Eye (tissue), 1 donor: ENCODE measurements at regions not wholly inside any gene's neighbourhood (a gene's known extent, or its start where the extent isn't known, plus 50 kb on each side); places are given as distances from the start of the nearest gene placed in this dataset.

Experiments used
- DNase-seq: peaks from one replicate; pipeline ENCODE4 v3.0.0-alpha.2; 2015

DNA sequence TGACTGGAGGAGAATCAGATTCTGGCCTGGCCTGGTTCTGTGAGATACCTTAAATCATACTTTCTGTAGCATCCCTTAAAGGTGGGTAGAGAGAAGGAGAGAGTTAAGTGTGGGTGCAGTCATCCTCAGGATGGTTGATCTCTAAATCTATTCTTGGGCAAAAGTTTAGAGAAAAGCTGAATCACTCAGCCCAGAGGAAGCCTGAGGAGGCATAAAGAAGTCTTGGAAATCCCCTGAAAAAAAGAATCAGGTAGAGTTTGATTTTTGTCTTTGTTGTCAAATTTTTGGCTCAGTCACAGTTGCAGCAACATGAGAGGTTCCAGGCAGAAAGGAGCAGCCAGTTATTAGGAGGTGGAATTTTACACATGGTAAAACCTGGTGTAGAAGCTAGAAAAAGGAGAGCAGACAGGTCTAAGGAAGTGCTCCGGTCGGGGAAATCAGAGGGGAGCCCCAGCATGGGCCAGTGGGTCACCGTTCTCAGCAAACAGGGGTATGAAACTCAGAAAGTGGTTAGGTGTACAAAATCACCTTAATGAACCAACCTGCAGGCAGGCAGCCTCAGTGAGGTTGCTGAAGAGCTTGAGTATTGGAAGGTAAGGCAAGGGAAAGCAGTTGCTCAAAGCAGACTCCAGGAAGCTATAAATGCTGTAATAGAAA, 116.2 kb upstream of the CNTLN start:
- no peak for DNase-seq

DNA sequence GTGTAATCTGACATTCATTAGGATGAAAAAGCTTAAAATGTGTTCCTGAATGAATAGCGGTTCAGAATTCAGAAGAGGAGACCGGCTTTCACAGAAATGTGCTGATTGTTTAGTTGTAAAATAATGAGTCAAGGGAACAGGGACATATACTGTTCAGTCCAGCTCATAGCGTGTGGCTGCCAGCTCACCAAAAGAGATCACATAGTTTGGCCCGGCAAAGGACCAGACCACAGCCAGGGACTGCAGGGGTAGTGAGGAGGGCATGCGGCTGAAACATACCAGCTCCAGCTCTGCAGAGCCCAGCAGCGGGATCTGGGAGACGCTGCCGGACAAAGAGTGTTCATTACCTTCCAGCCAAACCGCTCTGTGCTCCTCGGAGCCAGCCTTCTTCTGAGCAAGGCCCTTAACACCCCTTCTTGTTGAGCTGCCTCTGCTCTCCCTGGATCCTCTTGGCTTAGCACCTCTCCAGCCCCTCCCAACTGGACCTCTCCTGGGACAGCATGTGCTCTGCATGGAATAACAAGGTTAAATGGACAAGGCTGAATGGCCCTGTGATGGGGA, 116.8 kb upstream of the CNTLN start:
- peak; percentile 46 for DNase-seq

DNA sequence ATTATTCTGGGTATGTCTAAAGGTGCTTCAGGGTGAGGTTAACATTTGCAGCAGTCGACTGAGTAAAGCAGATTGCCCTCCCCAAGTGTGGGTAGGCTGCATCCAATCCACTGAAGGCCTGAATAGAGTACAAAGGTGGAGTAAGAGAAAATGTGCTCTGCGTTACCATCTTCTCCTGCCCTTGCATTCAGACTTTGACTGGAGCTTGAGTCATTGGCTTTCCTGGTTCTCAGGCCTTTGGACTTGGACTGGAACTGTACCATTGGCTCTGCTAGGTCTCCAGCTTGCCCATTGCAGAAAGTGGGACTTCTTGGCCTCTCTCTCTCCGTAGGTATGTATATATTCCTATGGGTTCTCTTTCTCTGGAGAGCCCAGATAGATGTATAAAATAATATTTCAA, 120.9 kb upstream of the CNTLN start:
- no peak for DNase-seq

DNA sequence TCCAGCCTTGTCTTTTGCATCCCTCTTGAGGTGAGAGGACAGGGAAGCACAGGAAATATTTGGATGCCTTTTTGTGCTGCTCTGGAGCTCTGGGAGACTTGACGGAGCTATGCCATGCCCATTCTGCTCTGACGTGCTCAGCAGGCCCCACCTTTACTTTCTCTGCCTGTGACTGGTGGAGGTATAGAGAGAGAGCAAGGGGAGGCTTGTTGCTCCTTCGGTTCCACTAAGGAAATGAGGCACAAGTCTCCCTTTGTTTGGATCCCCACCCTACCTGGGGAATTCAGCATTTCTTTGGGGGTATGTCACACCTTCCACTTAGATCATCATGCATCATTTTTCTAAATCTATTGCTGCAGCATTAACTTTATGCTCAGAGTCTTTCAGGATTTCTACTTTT, 121.8 kb upstream of the CNTLN start:
- no peak for DNase-seq

DNA sequence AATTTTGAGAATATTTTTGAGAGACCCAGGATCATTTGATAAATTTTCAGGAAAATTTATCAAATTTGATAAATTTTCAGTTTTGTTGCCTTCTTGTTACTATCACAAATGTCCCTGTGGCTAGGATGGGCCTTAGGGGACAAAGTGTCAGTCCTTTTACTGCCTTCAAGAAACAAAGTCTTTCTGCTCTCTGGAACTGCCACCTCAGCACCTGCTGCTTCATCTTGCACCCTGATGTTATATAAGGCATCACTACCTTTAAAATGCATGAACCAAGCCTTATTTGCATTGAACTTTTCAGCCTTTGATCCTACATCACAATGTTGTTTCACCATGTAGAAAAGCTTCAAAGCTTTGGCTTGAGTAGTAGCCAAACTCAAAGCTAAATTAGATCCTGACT, 123.0 kb upstream of the CNTLN start:
- no peak for DNase-seq

DNA sequence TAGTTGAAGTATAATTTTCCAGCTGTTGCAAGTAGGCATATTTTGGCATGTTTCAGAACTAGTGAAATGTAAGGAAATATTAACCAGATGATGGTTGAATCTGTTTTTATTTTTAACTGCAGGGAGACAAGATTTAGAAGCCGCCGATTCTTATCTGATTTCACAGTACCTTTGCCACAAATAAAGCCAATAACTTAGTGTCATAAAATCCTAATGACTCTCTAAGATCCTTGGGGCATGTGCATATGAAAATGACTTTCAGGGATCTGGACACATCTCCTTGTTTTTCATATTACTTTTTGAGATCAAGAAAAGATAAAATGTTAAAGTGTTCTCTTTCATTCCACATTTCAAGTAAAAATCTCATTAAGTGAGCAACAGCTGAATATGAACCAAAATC, 125.8 kb upstream of the CNTLN start:
- DNase-seq, result no peak

DNA sequence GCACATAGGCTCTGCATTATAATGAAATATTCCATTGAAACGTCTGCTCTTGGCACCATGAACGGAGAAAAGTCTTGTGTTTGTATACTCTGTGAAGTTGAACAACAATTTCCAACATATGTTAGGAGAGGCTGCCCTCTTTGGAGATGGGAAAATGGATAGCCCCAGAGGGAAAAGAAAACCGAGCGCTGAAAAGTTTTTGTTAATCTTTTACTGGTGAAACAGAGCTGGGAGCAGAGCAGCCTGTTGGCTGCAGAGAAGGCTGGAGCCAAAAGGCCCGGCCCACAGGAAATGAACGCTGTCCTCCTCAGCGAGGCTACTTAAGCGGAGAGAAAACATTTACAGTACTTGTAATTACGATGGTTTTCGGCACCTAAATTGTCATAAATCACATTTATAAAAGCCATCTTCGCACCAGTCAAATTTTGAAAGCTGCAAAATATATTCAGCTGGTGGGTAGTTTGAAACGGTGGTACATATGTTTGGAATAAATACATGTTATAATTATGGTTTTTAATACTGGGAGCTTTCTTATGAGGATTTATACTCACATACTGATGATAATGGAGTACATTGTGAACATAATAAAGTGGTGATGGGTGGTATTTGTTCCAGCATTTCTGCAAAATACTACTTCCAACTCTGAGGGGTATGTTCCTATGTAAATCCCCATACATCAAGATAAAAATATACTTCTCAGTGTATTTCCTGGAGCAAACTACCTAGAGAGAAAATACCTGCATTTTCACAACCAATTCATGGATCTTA, 129.6 kb upstream of the CNTLN start:
- DNase-seq, result peak; percentile 74

DNA sequence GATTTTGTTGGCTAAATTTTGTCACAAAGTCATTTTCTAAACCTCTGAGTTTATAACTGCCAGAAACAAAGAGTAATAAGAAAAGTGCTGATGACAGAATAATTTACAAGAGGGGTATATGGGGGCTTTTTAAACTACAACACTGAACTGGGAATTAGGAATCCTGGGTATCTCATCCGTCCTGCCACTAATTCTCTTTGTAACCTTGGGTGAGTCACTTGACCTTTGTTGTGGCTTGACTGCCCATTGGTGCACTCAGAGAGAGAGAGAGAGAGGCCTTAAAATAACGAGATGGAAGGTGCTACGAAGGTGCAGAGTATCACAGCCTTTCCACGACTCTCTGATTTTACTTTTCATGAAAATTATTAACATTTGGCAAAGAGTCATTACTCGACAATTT, 130.3 kb upstream of the CNTLN start:
- no peak for DNase-seq

DNA sequence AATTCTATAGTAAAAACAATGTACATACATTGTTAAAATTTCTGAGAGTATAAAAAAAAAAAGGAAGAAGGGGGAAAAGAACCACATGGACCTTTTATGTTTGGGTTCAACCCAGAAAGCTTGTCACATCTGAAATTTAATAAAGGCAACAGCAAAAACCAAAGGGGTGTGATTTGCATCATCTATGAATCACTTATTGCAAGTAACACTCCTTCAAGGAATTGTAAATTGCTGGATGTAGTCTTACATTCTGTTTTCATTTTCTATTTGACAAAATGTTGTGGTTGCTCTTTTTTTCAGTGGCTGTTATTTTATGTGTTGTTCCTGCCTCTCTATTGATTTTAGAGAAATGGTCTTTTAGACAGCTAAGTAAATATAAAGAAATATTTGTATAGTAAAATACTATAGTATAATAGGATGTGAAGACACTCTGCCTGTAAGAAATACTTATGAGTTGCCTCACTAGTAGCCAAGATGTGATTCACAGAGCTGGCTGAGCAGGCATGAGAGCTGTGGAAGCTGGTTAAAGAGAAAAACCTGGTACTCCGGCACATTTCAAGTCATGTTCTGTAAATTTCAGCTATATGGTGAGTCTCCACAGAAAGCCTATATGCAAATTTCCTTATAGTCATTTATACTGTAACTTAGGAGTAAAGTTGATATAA, 131.1 kb upstream of the CNTLN start:
- no peak for DNase-seq

DNA sequence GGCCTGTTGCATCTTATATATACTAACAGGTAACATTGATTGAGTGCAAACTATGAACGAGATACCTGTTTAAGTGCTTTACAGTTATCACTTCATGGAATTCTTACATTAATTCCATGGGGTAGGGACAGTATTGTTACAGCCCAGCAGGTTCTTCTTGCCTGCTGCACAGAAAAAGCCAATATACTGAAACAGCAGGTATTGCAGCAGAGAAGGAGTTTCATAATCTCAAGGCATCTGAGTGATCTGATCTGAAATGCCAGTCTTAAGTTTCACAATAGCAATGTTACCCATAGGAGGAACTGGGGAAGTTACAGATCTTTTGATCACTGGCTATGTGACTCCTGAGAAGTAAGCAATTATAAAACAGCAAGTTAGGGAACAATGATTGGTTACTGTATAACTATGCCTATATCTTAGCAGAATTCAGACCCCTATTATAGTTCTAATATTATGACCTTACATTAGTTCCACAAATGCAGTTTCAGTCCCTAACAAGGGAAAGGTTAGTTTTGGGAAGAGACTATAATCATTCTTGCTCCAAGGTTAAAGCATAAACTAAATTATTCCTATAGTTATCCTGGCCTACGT, 126.5 kb upstream of the BNC2 start:
- DNase-seq, result no peak

DNA sequence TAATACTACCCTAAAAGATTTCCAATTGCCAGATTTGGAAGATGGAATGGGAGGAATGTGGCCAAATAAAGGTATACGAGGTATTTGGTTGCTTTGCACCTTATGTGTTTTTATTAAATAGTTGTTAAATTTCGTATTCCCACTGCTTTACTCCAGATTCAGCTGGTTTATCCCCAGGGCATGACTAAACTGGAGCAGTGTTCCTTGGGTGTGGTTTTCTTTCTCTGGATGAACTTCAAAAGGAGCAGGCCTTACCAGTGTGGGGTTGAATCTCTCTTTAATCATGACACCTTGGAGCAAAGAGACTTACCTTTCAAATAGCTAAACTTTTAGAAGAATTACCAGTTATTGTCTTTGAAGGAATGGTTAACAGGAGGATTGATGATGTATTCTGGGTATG, 121.7 kb upstream of the BNC2 start:
- DNase-seq, result no peak

DNA sequence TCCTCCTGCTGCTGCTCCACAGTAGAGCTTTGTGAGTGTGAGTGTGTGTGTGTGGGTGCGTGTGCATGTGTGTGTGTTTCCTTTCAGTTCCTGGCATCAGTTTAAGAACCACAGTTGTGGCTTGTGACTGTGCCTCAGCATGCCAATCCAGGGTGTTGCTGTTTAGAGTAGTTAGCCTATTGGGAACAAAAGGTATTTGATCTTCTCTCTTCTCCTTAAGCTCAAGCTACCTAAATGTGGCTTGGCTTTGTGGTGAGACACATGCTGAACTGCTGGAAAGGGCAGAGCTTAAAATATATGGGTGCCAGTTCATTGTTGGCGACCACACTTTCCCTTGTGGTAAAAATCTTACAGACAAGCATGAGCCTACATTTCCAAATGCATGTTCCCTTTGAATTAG, 116.6 kb upstream of the BNC2 start:
- no peak for DNase-seq

DNA sequence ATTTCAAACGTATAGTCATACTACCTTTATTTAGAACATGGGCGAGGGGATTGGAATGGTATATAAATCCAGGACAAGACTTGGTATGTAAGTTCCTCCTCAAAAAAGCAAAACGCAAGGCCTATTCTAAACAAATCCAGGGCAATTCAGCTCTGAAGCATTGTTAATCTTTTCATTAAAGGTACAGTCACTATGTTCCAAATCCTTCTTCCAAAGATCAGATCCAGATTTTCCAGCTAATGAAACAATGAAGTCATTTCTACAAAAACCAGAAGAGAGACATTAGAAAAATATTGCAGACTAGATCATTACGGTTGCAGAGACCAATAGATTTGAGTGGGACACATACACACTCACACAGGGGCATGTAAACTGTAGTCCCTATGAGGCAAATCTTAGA, 116.1 kb upstream of the BNC2 start:
- DNase-seq, result peak; percentile 35

DNA sequence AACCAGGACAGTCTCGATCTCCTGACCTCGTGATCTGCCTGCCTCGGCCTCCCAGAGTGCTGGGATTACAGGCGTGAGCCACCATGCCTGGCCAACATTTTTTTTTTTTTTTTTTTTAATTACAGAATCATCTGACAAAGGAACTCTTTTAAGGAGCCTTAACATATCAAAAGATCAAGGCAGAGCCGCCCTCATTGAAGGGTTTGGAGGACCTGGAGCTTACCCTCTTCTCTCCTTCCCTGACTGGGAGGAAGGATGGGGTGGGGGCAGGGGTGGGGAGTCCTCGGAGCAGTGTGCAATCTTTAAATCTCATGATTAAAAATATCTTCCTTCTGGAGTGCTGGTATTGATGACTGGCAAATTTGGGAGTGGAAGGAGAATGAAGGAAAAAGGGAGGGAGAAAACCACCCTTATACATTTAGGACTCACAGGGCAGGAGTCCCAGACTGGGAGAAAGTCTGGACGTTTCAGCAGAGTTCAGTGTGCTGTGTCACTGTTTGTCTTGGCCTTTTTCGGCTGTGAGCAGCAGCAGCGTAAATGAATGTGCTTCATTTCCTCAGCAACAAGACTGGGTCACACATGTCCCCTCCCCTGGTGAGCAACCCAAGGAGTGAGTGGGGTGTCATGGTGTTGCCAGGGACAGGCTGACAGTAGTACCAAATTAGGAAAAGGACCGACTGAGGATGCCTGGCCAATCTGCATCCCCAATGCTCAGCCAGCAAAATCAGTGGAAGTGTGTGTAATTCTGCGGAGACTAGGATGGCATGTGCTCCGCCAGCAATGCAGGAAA, 115.3 kb upstream of the BNC2 start:
- peak; percentile 20 for DNase-seq

DNA sequence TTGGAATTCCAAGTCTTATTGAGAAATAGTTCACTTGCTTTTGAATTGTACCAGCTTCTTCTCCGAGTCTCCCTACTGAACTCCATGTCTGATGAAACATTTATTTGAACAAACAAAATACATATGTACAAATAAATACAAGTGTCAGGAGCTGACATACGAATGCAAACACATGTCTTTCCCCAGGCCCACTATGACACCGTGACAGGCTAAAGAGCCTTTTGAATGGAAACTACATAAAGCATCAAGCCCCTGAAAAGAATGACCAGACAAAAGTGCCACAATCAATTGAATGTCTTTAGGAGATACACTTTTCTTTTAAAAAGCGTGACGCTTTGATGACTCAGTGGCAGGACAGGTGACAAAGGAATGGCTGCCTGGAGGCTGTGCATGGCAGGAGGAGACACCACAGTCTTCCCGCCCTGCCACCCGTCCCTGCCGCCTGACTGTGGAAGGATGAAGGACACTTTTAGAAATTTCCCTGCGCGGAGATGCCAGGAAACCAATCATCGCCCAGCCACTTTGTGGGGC, 112.4 kb upstream of the BNC2 start:
- DNase-seq, result no peak

DNA sequence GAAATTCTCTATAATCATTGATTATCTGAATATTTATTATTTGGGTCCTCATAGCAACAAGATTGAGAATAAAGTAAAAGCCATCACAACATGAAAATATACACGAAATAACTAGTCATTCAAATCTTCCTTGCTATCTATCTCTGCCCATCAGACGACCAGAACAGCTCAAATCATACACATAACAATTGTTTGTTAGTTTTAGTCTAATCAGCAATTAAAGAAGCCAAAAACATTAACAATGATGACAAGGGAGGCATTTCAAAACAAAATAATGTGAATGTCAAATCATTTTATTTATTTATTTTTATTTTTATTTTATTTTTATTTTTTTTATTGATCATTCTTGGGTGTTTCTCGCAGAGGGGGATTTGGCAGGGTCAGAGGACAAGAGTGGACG, 106.0 kb upstream of the BNC2 start:
- no peak for DNase-seq

DNA sequence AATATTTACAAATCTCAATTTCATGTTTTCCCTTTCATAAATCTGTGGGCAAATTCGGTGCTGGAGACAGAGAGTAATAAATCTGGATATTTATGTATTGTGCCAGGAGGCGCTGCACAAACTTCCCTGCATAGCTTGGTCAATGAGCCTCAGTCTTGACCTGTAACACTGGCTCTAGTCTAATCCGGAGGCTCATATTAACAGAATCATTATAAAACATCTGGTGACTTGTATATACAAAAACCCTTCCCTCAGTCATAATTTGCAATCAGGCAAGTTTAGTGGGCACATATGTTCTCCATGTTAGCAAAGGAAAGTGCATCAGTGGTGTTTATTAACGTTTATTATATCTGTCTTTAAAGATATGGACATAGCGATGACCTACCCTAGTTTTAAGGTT, 104.0 kb upstream of the BNC2 start:
- no peak for DNase-seq

DNA sequence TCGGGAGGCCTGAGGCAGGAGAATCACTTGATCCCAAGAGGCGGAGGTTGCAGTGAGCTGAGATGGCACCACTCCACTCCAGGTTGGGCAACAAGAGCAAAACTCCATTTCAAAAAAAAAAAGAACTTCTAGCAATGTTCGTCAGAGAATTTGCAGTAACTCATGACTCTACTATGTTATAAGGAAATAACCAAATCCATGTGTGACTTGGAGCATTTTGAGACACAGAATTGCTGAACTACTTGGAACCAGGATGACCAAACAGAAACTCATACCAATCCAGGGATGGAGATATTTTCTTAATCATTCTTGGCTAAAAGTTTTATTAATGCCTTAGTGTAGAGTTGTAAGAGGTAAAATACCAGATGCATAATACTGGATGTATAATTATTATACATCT, 99.9 kb upstream of the BNC2 start:
- no peak for DNase-seq

DNA sequence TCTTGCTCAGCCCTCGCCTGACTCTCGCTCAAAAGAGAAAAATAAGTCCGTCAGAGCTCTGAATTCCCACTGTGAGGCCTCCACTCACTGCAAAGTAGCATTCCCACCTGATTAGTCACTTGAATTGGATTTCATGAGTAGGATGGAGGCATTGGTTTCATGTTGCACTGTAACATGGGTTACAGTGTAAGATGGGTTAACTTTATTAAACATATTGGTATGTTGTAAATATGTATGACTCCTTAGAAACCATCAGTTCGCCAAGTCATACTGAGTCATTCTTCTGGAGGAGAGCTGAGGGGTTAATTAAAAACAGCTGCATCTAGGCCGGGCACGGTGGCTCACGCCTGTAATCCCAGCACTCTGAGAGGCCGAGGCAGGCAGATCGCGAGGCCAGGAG, 93.8 kb upstream of the BNC2 start:
- peak; percentile 8 for DNase-seq

DNA sequence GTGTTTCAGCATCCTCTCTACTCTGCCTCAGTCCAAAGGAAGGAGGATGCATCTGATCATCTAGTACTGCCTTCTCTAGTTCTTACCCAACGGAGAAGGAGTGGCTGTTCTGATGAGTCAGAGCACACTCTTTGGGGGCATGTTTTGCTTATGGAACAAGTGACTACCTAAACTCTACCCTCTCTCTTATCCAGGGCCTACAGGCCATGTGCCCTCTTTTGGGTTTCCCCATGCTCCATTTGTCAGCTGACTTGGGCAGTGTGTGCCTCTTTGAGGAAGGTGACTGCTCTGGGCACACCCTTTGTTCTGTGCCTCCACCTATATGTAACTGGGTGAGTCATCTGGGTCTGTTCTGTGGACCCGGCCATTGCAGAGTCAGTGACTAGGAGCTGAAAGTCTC, 89.6 kb upstream of the BNC2 start:
- no peak for DNase-seq

DNA sequence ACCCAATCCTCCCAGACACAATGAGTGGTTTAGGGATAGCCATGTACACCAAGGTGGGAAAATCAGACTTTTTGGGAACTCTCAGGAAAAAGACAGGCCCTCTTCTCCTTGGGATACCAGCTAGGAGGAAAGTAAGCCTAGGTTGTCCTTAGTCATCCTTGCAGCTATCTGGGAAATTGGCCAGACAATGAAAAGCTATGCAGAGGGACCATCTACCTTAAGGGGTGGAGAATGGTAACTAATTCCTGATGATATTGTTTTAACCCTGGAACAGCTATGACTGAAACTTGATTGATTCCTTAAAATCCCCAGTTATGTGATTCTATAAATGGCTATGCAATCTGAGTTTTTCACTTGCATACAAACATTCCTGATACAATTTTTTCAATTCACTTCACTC, 88.9 kb upstream of the BNC2 start:
- no peak for DNase-seq

DNA sequence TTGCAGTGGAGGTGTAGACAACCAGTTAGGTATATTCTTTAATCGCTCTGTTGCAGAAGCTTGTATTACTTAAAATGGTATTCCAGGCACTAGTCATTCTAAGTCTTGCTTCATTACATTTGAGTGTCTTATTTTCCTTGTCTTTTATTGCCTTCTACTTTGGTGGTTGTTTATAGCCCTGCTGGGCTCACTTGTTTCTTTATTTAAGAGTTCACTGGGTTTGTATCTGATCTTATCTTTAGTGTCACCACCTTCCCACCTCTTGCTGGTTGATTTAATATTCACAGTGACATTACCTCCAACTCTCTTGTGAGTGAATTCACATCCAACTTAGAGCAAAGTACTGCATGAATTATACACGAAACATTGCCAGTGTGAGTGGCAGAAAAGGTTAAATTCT, 83.6 kb upstream of the BNC2 start:
- DNase-seq, result no peak

DNA sequence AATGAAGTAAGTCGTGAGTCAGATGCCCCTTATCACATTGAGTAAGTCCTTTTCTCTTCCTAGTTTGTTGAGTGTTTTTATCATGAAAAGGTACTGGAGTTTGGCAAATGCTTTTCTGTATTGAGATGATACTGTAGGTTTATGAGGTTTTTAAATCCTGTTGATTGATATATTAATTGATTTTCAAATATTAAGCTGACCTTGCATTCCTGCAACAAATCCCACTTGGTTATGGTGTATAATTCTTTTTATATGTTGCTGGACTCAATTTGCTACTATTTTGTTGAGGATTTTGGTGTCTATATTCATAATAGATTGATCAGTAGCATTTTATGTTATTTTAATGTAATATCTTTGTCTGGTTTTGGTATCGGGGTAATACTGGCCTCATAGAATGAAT, 81.0 kb upstream of the BNC2 start:
- no peak for DNase-seq
